HCT116 (cell line): ENCODE measurements at regions not wholly inside any gene's neighbourhood (a gene's known extent, or its start where the extent isn't known, plus 50 kb on each side); places are given as distances from the start of the nearest gene placed in this dataset.

Experiments
- EZH2 ChIP-seq: fragments of 200-600 bp; sonication (generic); IDR thresholded peaks from 2 replicates; pipeline ENCODE4 v1.6.1; 2017; ENCODE audit warnings: antibody characterized with exemption, mixed run types
- POLR2AphosphoS5 ChIP-seq: IDR thresholded peaks from 2 replicates; pipeline ENCODE4 v1.6.1; 2011; ENCODE audit warnings: mild to moderate bottlenecking, low read depth, low read length, moderate library complexity
- RAD21 ChIP-seq: IDR thresholded peaks from 2 replicates; pipeline ENCODE4 v1.6.1; 2012; ENCODE audit warnings: low read depth, mild to moderate bottlenecking
- YY1 ChIP-seq: IDR thresholded peaks from 2 replicates; pipeline ENCODE4 v1.6.1; 2011; ENCODE audit warnings: low read length, low read depth, moderate library complexity, mild to moderate bottlenecking; ENCODE audit not compliant: insufficient replicate concordance; ENCODE audit errors: extremely low read depth
- TF ChIP-seq, protein P1 (sequence below), 3 experiments: fragments of 200-600 bp in 1 of 3; sonication (generic) in 1 of 3; IDR thresholded peaks in 2 of 3; conservative IDR thresholded peaks in 1 of 3; 2 replicates each; pipeline ENCODE4 v1.5.1; 2012 to 2017; ENCODE audit warnings: low read depth in 2 of 3, low read length in 2 of 3, antibody characterized with exemption in 1 of 3, borderline replicate concordance in 1 of 3, control low read depth in 1 of 3, mild to moderate bottlenecking in 1 of 3, mixed read lengths in 1 of 3, mixed run types in 1 of 3, moderate library complexity in 1 of 3; ENCODE audit not compliant: insufficient read depth in 1 of 3

DNA sequence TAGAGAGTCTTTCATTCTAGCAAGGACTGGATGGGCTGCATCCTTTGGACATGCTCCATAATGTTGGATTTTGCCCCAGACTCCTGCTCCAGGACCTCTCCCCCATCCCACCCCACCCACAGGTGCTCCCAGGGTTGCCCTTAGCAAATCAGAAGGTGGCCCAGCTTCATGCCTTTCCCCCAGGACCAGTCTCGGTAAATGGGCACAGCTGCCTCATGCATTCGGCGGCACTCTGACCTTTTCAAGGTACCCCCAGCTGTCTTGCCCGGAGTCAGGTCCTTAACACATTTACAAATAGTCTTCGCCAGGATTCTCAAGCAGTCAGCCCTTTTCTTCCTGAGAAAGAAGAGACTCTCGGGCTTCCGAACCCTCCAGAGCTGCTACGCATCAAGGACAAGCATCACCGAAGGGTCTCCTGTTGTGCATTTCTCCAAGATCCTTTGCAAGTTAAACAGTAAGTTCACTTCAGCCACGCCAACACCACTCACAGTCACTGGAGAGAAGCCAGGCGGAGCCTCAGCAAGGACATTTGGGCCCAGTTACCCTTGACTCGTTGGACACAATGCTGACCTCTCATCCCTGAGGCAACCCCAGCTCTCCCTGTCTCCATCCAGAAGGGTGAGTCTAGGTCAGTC lies 287.8 kb downstream of the FAM43A start:
- TF ChIP-seq, protein P1, sequence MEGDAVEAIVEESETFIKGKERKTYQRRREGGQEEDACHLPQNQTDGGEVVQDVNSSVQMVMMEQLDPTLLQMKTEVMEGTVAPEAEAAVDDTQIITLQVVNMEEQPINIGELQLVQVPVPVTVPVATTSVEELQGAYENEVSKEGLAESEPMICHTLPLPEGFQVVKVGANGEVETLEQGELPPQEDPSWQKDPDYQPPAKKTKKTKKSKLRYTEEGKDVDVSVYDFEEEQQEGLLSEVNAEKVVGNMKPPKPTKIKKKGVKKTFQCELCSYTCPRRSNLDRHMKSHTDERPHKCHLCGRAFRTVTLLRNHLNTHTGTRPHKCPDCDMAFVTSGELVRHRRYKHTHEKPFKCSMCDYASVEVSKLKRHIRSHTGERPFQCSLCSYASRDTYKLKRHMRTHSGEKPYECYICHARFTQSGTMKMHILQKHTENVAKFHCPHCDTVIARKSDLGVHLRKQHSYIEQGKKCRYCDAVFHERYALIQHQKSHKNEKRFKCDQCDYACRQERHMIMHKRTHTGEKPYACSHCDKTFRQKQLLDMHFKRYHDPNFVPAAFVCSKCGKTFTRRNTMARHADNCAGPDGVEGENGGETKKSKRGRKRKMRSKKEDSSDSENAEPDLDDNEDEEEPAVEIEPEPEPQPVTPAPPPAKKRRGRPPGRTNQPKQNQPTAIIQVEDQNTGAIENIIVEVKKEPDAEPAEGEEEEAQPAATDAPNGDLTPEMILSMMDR (IDR thresholded peaks at IDR 0.05 in 2 of 3, conservative IDR thresholded peaks at IDR 0.05 in 1 of 3; ENCODE audit: borderline replicate concordance in 1 of 3, insufficient read depth in 1 of 3, low read depth in 2 of 3, low read length in 2 of 3), result no peak
- TF ChIP-seq EZH2 (no peak), RAD21 (no peak), POLR2AphosphoS5 (no peak), YY1 (no peak)
